Gastroesophageal sphincter (tissue), 3 donors: ENCODE measurements at regions not wholly inside any gene's neighbourhood (a gene's known extent, or its start where the extent isn't known, plus 50 kb on each side); places are given as distances from the start of the nearest gene placed in this dataset.

Experiments
- CTCF ChIP-seq, 4 experiments: fragments of 200-600 bp in 2 of 4; fragments of 450-650 bp in 2 of 4; sonication (generic) in 1 of 4; IDR thresholded peaks; one replicate each; pipeline ENCODE4 v1.5.1; 2017 to 2019; ENCODE audit warnings: antibody characterized with exemption in 4 of 4, mild to moderate bottlenecking in 2 of 4, moderate library complexity in 2 of 4
- EP300 ChIP-seq: sonication (generic); formaldehyde crosslinking; IDR thresholded peaks from one replicate; pipeline ENCODE4 v1.6.1; 2017; ENCODE audit warnings: antibody characterized with exemption, mild to moderate bottlenecking
- POLR2A ChIP-seq, 2 donors: fragments of 450-650 bp; IDR thresholded peaks; one replicate each; pipeline ENCODE4 v1.6.1; 2017; ENCODE audit warnings: antibody characterized with exemption in 2 of 2, mild to moderate bottlenecking in 2 of 2, moderate library complexity in 1 of 2
- POLR2AphosphoS5 ChIP-seq: sonication (generic); formaldehyde crosslinking; IDR thresholded peaks from one replicate; pipeline ENCODE4 v1.6.1; 2017; ENCODE audit warnings: antibody characterized with exemption

GRCh38 chr6:18720075-18720474 is 332.9 kb downstream of the RNF144B start:
- TF ChIP-seq CTCF (IDR thresholded peaks at IDR 0.05) = no peak
- TF ChIP-seq POLR2AphosphoS5 = no peak
- TF ChIP-seq EP300 = no peak
- TF ChIP-seq POLR2A (IDR thresholded peaks at IDR 0.05) = no peak
